ENCODE measurements at regions not wholly inside any gene's neighbourhood (a gene's known extent, or its start where the extent isn't known, plus 50 kb on each side); places are given as distances from the start of the nearest gene placed in this dataset.

GRCh38 chr5:162996053-162996452 is 441.3 kb upstream of the CCNG1 start:
- Mint-ChIP-seq H3K36me3 (ENCODE audit: insufficient read depth) (no peaks in the 10 kb centered on the region), H3K9me3 (peaks cover 7% of the 10 kb centered on the region), H3K4me3 (no peak overlapping the region), H3K4me1 (no peaks in the 10 kb centered on the region), H3K27ac (ENCODE audit: low read depth) (no peak overlapping the region), H3K27me3 (no peaks in the 10 kb centered on the region)
- DNase-seq (ENCODE audit: low spot score in 2 of 2): no peak
- ATAC-seq (replicated peaks; ENCODE audit: extremely low read depth, poor library complexity, severe bottlenecking): no peak

DNA sequence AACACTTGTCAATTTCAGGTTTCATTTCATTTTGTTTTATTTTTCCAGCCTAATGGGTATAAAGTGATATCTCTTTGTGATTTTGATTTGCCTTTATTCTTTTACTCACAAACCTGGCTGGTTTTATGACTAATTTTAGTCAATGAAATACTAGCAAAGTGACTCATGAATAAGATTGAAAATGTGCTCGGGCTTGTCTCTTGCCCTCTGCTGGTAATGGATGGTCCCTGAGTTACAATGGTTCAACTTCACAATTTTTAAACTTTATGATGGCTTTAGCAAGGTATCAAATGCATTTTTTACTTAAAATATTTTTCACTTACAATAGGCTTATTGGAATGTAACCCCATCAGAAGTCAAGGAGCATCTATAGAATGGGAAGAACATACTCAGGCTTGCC is 431.4 kb upstream of the CCNG1 start:
- ATAC-seq (replicated peaks; ENCODE audit: extremely low read depth, poor library complexity, severe bottlenecking) (no peak), DNase-seq (ENCODE audit: low spot score in 2 of 2) (no peak)
- Mint-ChIP-seq H3K36me3 (ENCODE audit: insufficient read depth) (no peaks in the 10 kb centered on the region), H3K4me3 (no peak overlapping the region), H3K4me1 (no peaks in the 10 kb centered on the region), H3K9me3 (peaks cover 16% of the 10 kb centered on the region), H3K27me3 (no peaks in the 10 kb centered on the region), H3K27ac (ENCODE audit: low read depth) (no peak overlapping the region)

DNA sequence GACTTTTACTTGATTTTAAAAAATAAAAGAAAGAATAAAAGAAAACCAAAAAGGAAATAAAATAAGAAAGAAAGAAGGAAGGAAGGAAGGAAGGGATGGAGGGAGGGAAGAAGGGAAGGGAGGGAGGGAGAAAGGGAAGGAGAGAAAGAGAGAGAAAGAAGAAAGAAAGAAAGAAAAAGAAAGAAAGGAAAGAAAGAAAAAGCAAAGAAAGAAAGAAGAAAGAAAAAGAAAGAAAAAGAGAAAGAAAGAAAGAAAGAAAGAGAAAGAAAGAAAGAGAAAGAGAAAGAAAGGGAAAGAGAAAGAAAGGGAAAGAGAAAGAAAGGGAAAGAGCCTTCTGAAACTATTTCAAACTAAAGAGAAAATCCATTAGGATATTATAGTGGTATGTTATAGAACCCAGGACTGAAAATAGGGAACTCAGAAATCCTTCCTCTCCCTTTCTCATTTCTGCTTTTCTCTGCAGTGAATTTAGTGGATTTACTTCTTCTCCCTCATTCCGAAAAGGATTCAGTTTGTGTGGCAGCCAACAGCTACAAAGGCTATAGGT is 414.7 kb upstream of the CCNG1 start:
- DNase-seq (ENCODE audit: low spot score in 2 of 2) (no peak), ATAC-seq (replicated peaks; ENCODE audit: extremely low read depth, poor library complexity, severe bottlenecking) (no peak)
- peaks cover 8% of the 10 kb centered on the region for H3K9me3 Mint-ChIP-seq
- no peaks in the 10 kb centered on the region for H3K27me3 Mint-ChIP-seq
- no peaks in the 10 kb centered on the region for H3K36me3 Mint-ChIP-seq (ENCODE audit: insufficient read depth)
- no peaks in the 10 kb centered on the region for H3K4me1 Mint-ChIP-seq
- H3K4me3 Mint-ChIP-seq: no peak overlapping the region
- no peak overlapping the region for H3K27ac Mint-ChIP-seq (ENCODE audit: low read depth)

DNA sequence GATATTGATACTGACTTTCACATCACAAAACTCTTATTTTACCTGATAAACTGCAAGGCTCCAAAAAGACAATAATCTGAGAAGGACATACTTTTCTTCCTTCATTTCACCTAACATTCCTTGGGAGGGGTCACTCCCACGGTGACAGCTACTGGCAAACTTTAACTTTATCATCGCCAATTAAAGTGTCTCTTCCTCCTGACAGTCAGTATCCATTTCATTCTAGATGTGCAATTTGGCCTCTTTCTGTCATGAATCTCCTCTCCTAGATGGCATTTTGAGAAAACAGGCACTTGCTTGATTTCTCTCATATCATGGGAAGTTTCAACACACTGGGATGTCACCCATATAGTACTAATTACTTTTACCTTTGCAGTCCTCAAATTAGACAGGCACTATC is 413.5 kb upstream of the CCNG1 start:
- ATAC-seq (replicated peaks; ENCODE audit: extremely low read depth, poor library complexity, severe bottlenecking) (no peak), DNase-seq (ENCODE audit: low spot score in 2 of 2) (no peak)
- no peak overlapping the region for H3K4me3 Mint-ChIP-seq
- H3K9me3 Mint-ChIP-seq: peaks cover 8% of the 10 kb centered on the region
- no peaks in the 10 kb centered on the region for H3K4me1 Mint-ChIP-seq
- H3K36me3 Mint-ChIP-seq (ENCODE audit: insufficient read depth): no peaks in the 10 kb centered on the region
- H3K27ac Mint-ChIP-seq (ENCODE audit: low read depth): no peak overlapping the region
- no peaks in the 10 kb centered on the region for H3K27me3 Mint-ChIP-seq

- H3K9me3 Mint-ChIP-seq: peaks cover 8% of the 10 kb centered on the region
- no peaks in the 10 kb centered on the region for H3K4me1 Mint-ChIP-seq
- no peaks in the 10 kb centered on the region for H3K36me3 Mint-ChIP-seq (ENCODE audit: insufficient read depth)
- H3K4me3 Mint-ChIP-seq: no peak overlapping the region
- H3K27me3 Mint-ChIP-seq: no peaks in the 10 kb centered on the region
- H3K27ac Mint-ChIP-seq (ENCODE audit: low read depth): no peak overlapping the region
- DNase-seq (ENCODE audit: low spot score in 2 of 2) (no peak), ATAC-seq (replicated peaks; ENCODE audit: extremely low read depth, poor library complexity, severe bottlenecking) (no peak)
These were observed 412.5 kb upstream of the CCNG1 start for GRCh38 chr5:163024936-163025335.

GRCh38 chr5:163033656-163034055 is 403.7 kb upstream of the CCNG1 start:
- H3K27me3 Mint-ChIP-seq: no peaks in the 10 kb centered on the region
- no peak overlapping the region for H3K27ac Mint-ChIP-seq (ENCODE audit: low read depth)
- H3K9me3 Mint-ChIP-seq: peaks cover 17% of the 10 kb centered on the region
- DNase-seq (ENCODE audit: low spot score in 2 of 2) (no peak), ATAC-seq (replicated peaks; ENCODE audit: extremely low read depth, poor library complexity, severe bottlenecking) (no peak)
- H3K4me1 Mint-ChIP-seq: no peaks in the 10 kb centered on the region
- no peaks in the 10 kb centered on the region for H3K36me3 Mint-ChIP-seq (ENCODE audit: insufficient read depth)
- no peak overlapping the region for H3K4me3 Mint-ChIP-seq

DNA sequence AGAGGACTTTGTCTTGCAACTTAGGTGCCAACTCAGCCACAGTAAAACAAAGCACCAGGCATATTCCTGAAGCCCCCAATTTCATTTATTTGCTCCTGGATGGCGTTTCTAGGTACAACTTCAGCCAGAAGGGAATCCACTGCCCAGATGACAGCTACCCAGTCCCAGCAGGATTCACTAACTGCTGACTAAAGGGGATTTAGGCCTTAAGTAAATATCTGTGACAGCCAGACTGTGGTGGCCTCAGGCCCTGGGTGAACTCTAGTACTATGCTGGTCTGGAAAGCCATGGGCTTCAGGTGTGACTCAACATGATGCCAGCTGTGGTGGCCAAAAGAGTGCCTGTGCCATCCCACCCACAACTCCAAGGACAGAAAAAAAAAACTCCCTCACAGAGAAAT is 396.1 kb upstream of the CCNG1 start:
- DNase-seq (ENCODE audit: low spot score in 2 of 2) (no peak), ATAC-seq (replicated peaks; ENCODE audit: extremely low read depth, poor library complexity, severe bottlenecking) (no peak)
- no peak overlapping the region for H3K4me3 Mint-ChIP-seq
- H3K27ac Mint-ChIP-seq (ENCODE audit: low read depth): no peak overlapping the region
- H3K9me3 Mint-ChIP-seq: peaks cover 23% of the 10 kb centered on the region
- H3K36me3 Mint-ChIP-seq (ENCODE audit: insufficient read depth): no peaks in the 10 kb centered on the region
- no peaks in the 10 kb centered on the region for H3K27me3 Mint-ChIP-seq
- no peaks in the 10 kb centered on the region for H3K4me1 Mint-ChIP-seq

GRCh38 chr5:163079618-163080017 is 357.8 kb upstream of the CCNG1 start:
- Mint-ChIP-seq H3K27ac (ENCODE audit: low read depth) (no peak overlapping the region), H3K4me3 (no peak overlapping the region), H3K9me3 (peaks cover 41% of the 10 kb centered on the region), H3K36me3 (ENCODE audit: insufficient read depth) (peaks cover 1% of the 10 kb centered on the region), H3K27me3 (no peaks in the 10 kb centered on the region), H3K4me1 (no peaks in the 10 kb centered on the region)
- ATAC-seq (replicated peaks; ENCODE audit: extremely low read depth, poor library complexity, severe bottlenecking): no peak
- no peak for DNase-seq (ENCODE audit: low spot score in 2 of 2)

- Mint-ChIP-seq H3K36me3 (ENCODE audit: insufficient read depth) (no peaks in the 10 kb centered on the region), H3K4me3 (no peak overlapping the region), H3K9me3 (peaks cover 19% of the 10 kb centered on the region), H3K27me3 (no peaks in the 10 kb centered on the region), H3K4me1 (no peaks in the 10 kb centered on the region), H3K27ac (ENCODE audit: low read depth) (no peak overlapping the region)
- DNase-seq (ENCODE audit: low spot score in 2 of 2) (no peak), ATAC-seq (replicated peaks; ENCODE audit: extremely low read depth, poor library complexity, severe bottlenecking) (no peak)
These were observed 348.2 kb upstream of the CCNG1 start for GRCh38 chr5:163089230-163089629.

DNA sequence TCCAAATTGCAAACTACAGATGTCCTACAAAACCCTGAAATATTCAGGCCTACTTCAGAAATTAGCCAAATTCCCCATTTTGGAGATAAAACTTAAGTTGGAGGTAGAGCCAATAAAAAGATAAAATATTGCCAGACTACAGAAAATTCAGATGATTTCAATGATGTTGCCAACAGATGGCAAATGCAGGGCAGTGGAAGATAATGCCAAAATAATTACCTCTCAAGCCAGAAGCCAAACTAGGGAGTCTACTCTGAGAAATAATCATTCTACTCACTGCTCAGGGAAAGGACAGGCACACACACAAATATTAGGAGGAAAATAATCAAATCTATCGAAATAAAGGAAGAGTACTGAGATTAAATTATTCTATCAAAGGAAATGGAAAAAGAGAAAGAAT is 347.5 kb upstream of the CCNG1 start:
- DNase-seq (ENCODE audit: low spot score in 2 of 2) (no peak), ATAC-seq (replicated peaks; ENCODE audit: extremely low read depth, poor library complexity, severe bottlenecking) (no peak)
- no peak overlapping the region for H3K27ac Mint-ChIP-seq (ENCODE audit: low read depth)
- H3K27me3 Mint-ChIP-seq: no peaks in the 10 kb centered on the region
- peaks cover 19% of the 10 kb centered on the region for H3K9me3 Mint-ChIP-seq
- no peak overlapping the region for H3K4me3 Mint-ChIP-seq
- no peaks in the 10 kb centered on the region for H3K36me3 Mint-ChIP-seq (ENCODE audit: insufficient read depth)
- H3K4me1 Mint-ChIP-seq: no peaks in the 10 kb centered on the region

DNA sequence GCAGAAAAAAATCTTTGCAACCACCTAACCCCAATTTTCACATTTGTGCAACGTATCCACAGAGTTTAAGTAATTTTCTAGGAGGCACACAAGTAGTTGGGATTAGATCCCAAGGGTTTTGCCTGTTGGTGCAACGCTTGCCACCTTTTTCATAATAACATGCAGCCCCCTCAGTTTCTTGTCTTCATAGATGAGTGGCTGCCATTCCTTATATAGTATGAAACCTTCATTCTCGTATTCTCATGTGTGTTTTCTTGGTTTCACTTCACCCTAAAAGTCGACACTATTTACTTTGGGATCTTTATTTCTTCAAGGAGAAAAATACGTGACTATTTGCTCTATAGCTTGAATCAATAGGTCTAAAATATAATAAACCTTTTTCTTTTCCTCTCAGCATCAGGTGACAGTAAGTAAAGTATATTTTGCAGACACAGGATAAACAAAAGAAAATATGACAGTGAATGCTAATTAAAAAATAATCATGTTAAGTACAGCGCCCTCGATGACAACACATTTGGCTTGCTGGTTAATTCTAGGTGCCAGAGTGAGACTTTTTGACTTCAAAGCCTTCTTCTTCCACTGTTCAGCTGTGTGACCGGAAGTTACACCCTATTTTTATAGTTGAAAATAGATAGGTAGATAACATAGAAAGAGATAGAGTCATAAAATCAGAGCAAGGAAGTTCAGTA is 342.8 kb upstream of the CCNG1 start:
- no peak for ATAC-seq (replicated peaks; ENCODE audit: extremely low read depth, poor library complexity, severe bottlenecking)
- Mint-ChIP-seq H3K36me3 (ENCODE audit: insufficient read depth) (peaks cover 1% of the 10 kb centered on the region), H3K27me3 (no peaks in the 10 kb centered on the region)

GRCh38 chr5:163104464-163104863 is 332.9 kb upstream of the CCNG1 start:
- Mint-ChIP-seq H3K36me3 (ENCODE audit: insufficient read depth) (peaks cover 1% of the 10 kb centered on the region), H3K9me3 (peaks cover 36% of the 10 kb centered on the region), H3K4me1 (no peaks in the 10 kb centered on the region), H3K27me3 (no peaks in the 10 kb centered on the region), H3K27ac (ENCODE audit: low read depth) (no peak overlapping the region), H3K4me3 (no peak overlapping the region)
- no peak for ATAC-seq (replicated peaks; ENCODE audit: extremely low read depth, poor library complexity, severe bottlenecking)
- no peak for DNase-seq (ENCODE audit: low spot score in 2 of 2)

More for the DNA sequence above, 342.8 kb upstream of the CCNG1 start:
- Mint-ChIP-seq H3K9me3 (no peaks in the 10 kb centered on the region), H3K27ac (ENCODE audit: low read depth) (no peak overlapping the region), H3K4me1 (no peaks in the 10 kb centered on the region), H3K4me3 (no peak overlapping the region)
- DNase-seq (ENCODE audit: low spot score in 2 of 2): no peak

GRCh38 chr5:163105456-163105855 is 331.9 kb upstream of the CCNG1 start:
- Mint-ChIP-seq H3K4me3 (no peak overlapping the region), H3K27ac (ENCODE audit: low read depth) (no peak overlapping the region), H3K9me3 (peaks cover 41% of the 10 kb centered on the region), H3K36me3 (ENCODE audit: insufficient read depth) (no peaks in the 10 kb centered on the region), H3K4me1 (no peaks in the 10 kb centered on the region), H3K27me3 (no peaks in the 10 kb centered on the region)
- ATAC-seq (replicated peaks; ENCODE audit: extremely low read depth, poor library complexity, severe bottlenecking): no peak
- DNase-seq (ENCODE audit: low spot score in 2 of 2): no peak

Measured in central memory CD8-positive, alpha-beta T cell (primary cell).